ENCODE measurements at regions not wholly inside any gene's neighbourhood (a gene's known extent, or its start where the extent isn't known, plus 50 kb on each side); places are given as distances from the start of the nearest gene placed in this dataset.

DNA sequence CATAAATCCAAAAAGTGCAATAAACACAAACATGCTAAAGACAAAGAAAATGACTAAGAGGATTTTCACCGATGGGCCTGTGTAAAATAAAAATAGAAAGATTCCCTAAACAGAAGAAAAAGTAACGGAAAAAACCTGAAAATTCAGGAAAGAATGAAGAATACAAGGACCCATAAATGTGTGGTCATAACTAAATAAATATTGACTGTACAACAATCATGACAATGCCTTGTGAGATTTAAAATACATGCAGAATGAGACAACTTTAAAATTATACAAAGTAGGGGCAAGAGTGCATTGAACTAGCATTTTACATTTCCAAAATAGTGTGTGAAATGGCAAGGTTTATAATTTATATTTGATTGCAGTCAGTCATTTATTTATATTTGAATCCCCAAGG, 409.1 kb upstream of the ANKRD30A start:
- TF ChIP-seq, protein P1, sequence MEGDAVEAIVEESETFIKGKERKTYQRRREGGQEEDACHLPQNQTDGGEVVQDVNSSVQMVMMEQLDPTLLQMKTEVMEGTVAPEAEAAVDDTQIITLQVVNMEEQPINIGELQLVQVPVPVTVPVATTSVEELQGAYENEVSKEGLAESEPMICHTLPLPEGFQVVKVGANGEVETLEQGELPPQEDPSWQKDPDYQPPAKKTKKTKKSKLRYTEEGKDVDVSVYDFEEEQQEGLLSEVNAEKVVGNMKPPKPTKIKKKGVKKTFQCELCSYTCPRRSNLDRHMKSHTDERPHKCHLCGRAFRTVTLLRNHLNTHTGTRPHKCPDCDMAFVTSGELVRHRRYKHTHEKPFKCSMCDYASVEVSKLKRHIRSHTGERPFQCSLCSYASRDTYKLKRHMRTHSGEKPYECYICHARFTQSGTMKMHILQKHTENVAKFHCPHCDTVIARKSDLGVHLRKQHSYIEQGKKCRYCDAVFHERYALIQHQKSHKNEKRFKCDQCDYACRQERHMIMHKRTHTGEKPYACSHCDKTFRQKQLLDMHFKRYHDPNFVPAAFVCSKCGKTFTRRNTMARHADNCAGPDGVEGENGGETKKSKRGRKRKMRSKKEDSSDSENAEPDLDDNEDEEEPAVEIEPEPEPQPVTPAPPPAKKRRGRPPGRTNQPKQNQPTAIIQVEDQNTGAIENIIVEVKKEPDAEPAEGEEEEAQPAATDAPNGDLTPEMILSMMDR (IDR thresholded peaks at IDR 0.05) = no peak
- TF ChIP-seq POLR2A (IDR thresholded peaks at IDR 0.05) = no peak

Measured in right lobe of liver (tissue), 4 donors.